ENCODE measurements at regions not wholly inside any gene's neighbourhood (a gene's known extent, or its start where the extent isn't known, plus 50 kb on each side); places are given as distances from the start of the nearest gene placed in this dataset.

DNA sequence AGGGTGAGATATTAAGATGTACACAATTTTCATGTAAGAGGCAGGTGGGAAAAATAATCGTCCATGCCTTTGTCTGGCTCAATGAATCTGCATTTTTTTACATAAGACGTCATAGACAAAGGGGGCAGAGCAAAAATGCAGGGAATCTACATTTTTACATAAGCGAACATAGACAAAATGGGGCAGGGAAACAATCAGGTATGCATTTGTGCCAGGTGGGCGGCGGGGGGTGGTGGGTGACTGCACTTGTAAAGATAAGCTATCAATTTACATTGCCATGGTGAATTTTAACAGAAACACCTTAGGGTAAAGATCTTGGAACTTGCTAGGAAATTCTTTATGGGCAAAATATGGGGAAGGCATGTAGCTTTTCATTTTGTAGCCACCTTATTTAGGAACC is 96.3 kb upstream of the CES5A start (continued):
- TF ChIP-seq, protein P1, sequence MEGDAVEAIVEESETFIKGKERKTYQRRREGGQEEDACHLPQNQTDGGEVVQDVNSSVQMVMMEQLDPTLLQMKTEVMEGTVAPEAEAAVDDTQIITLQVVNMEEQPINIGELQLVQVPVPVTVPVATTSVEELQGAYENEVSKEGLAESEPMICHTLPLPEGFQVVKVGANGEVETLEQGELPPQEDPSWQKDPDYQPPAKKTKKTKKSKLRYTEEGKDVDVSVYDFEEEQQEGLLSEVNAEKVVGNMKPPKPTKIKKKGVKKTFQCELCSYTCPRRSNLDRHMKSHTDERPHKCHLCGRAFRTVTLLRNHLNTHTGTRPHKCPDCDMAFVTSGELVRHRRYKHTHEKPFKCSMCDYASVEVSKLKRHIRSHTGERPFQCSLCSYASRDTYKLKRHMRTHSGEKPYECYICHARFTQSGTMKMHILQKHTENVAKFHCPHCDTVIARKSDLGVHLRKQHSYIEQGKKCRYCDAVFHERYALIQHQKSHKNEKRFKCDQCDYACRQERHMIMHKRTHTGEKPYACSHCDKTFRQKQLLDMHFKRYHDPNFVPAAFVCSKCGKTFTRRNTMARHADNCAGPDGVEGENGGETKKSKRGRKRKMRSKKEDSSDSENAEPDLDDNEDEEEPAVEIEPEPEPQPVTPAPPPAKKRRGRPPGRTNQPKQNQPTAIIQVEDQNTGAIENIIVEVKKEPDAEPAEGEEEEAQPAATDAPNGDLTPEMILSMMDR (IDR thresholded peaks at IDR 0.05 in 2 of 3, conservative IDR thresholded peaks at IDR 0.05 in 1 of 3; ENCODE audit: control insufficient read depth in 2 of 3, extremely low read depth in 1 of 3, insufficient read depth in 1 of 3, low read depth in 3 of 3, low read length in 3 of 3) = no peak
- TF ChIP-seq SMAD1 (IDR thresholded peaks at IDR 0.05; ENCODE audit: low read depth, partially characterized antibody) (no peak), NR2C2 (IDR thresholded peaks at IDR 0.05; ENCODE audit: borderline replicate concordance, control insufficient read depth, insufficient read length, low read depth) (no peak), SIX5 (IDR thresholded peaks at IDR 0.05; ENCODE audit: low read depth, low read length, severe bottlenecking) (no peak), KDM1A (IDR thresholded peaks at IDR 0.05; ENCODE audit: borderline replicate concordance) (no peak)
- TF ChIP-seq, protein P2, sequence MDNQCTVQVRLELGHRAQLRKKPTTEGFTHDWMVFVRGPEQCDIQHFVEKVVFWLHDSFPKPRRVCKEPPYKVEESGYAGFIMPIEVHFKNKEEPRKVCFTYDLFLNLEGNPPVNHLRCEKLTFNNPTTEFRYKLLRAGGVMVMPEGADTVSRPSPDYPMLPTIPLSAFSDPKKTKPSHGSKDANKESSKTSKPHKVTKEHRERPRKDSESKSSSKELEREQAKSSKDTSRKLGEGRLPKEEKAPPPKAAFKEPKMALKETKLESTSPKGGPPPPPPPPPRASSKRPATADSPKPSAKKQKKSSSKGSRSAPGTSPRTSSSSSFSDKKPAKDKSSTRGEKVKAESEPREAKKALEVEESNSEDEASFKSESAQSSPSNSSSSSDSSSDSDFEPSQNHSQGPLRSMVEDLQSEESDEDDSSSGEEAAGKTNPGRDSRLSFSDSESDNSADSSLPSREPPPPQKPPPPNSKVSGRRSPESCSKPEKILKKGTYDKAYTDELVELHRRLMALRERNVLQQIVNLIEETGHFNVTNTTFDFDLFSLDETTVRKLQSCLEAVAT (IDR thresholded peaks at IDR 0.05) = no peak
- TF ChIP-seq, protein P3, sequence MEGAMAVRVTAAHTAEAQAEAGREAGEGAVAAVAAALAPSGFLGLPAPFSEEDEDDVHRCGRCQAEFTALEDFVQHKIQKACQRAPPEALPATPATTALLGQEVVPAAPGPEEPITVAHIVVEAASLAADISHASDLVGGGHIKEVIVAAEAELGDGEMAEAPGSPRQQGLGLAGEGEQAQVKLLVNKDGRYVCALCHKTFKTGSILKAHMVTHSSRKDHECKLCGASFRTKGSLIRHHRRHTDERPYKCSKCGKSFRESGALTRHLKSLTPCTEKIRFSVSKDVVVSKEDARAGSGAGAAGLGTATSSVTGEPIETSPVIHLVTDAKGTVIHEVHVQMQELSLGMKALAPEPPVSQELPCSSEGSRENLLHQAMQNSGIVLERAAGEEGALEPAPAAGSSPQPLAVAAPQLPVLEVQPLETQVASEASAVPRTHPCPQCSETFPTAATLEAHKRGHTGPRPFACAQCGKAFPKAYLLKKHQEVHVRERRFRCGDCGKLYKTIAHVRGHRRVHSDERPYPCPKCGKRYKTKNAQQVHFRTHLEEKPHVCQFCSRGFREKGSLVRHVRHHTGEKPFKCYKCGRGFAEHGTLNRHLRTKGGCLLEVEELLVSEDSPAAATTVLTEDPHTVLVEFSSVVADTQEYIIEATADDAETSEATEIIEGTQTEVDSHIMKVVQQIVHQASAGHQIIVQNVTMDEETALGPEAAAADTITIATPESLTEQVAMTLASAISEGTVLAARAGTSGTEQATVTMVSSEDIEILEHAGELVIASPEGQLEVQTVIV (IDR thresholded peaks at IDR 0.05; ENCODE audit: borderline replicate concordance, partially characterized antibody) = no peak

Data from GM12878 (cell line).